ENCODE measurements at regions not wholly inside any gene's neighbourhood (a gene's known extent, or its start where the extent isn't known, plus 50 kb on each side); places are given as distances from the start of the nearest gene placed in this dataset.

DNA sequence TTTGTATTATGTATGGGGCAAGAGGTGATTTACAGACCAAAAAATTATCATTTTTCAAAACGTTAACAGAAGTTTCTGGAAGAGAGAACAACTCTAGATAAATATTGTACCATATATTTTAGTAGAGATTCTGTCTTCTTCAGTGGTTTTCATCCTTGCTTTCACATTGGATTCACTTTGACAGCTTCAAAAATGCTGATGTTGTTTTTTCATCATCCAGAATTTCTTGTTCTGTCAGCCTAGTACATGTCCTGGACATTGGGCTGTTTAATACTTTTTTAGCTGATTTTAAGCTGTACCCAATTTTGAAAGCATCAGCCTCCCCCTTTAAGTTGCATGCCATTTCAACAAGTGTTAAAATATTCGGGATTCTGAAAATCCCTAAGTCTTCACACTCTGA, 711.3 kb upstream of the LRATD1 start:
- TF ChIP-seq, protein P1, sequence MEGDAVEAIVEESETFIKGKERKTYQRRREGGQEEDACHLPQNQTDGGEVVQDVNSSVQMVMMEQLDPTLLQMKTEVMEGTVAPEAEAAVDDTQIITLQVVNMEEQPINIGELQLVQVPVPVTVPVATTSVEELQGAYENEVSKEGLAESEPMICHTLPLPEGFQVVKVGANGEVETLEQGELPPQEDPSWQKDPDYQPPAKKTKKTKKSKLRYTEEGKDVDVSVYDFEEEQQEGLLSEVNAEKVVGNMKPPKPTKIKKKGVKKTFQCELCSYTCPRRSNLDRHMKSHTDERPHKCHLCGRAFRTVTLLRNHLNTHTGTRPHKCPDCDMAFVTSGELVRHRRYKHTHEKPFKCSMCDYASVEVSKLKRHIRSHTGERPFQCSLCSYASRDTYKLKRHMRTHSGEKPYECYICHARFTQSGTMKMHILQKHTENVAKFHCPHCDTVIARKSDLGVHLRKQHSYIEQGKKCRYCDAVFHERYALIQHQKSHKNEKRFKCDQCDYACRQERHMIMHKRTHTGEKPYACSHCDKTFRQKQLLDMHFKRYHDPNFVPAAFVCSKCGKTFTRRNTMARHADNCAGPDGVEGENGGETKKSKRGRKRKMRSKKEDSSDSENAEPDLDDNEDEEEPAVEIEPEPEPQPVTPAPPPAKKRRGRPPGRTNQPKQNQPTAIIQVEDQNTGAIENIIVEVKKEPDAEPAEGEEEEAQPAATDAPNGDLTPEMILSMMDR (IDR thresholded peaks at IDR 0.05; ENCODE audit: extremely low read depth in 1 of 2, insufficient read depth in 1 of 2, low read depth in 1 of 2, low read length in 2 of 2), result no peak
- TF ChIP-seq POLR2A (IDR thresholded peaks at IDR 0.05; ENCODE audit: low read depth, low read length) (no peak), EZH2 (IDR thresholded peaks at IDR 0.05; ENCODE audit: borderline replicate concordance, low read depth, low read length, severe bottlenecking) (no peak)

Data from endothelial cell of umbilical vein (primary cell).